Cardiac muscle cell (in vitro differentiated cells and primary cell): ENCODE measurements at regions not wholly inside any gene's neighbourhood (a gene's known extent, or its start where the extent isn't known, plus 50 kb on each side); places are given as distances from the start of the nearest gene placed in this dataset.

Experiments used
- DNase-seq, 2 donors: peaks; one replicate each; pipeline versions ENCODE4 v3.0.0 to v3.0.0-alpha.2; 2010 to 2017; ENCODE audit warnings: low read depth in 1 of 2, low spot score in 1 of 2
- H3K27ac ChIP-seq: fragments of 200-600 bp; sonication (generic); 2 replicates; pipeline ENCODE4 v1.5.1; 2016
- H3K27me3 ChIP-seq: fragments of 200-600 bp; sonication (generic); 2 replicates; pipeline ENCODE4 v1.6.0; 2016; ENCODE audit warnings: control low read depth
- H3K36me3 ChIP-seq: fragments of 200-600 bp; sonication (generic); 2 replicates; pipeline ENCODE4 v1.5.1; 2016; ENCODE audit warnings: control low read depth
- H3K4me1 ChIP-seq: fragments of 200-600 bp; sonication (generic); 2 replicates; pipeline ENCODE4 v1.8.1; 2017; ENCODE audit warnings: low read depth, mild to moderate bottlenecking, mixed run types
- H3K4me3 ChIP-seq: fragments of 200-600 bp; sonication (generic); 2 replicates; pipeline ENCODE4 v1.5.1; 2016; ENCODE audit warnings: mild to moderate bottlenecking
- H3K9me3 ChIP-seq: fragments of 200-600 bp; sonication (generic); 2 replicates; pipeline ENCODE4 v1.5.1; 2017; ENCODE audit warnings: low read depth, mild to moderate bottlenecking, control low read depth
- CTCF ChIP-seq: IDR thresholded peaks from 2 replicates; pipeline ENCODE4 v1.5.1; 2012; ENCODE audit warnings: low read depth, mild to moderate bottlenecking, low read length

GRCh38 chr18:65522907-65523306 is 227.9 kb upstream of the CDH7 start:
- no peaks in the 10 kb centered on the region for H3K4me1 ChIP-seq
- TF ChIP-seq CTCF = no peak
- no peaks in the 10 kb centered on the region for H3K9me3 ChIP-seq
- H3K27me3 ChIP-seq = no peaks in the 10 kb centered on the region
- no peak overlapping the region for H3K4me3 ChIP-seq
- no peak for DNase-seq
- no peak overlapping the region for H3K27ac ChIP-seq
- H3K36me3 ChIP-seq = no peaks in the 10 kb centered on the region

GRCh38 chr18:65516209-65516608 is 234.6 kb upstream of the CDH7 start:
- Histone ChIP-seq H3K27me3 (no peaks in the 10 kb centered on the region), H3K4me1 (no peaks in the 10 kb centered on the region), H3K27ac (no peak overlapping the region), H3K36me3 (no peaks in the 10 kb centered on the region), H3K4me3 (no peak overlapping the region), H3K9me3 (no peaks in the 10 kb centered on the region)
- no peak for DNase-seq
- TF ChIP-seq CTCF = no peak

DNA sequence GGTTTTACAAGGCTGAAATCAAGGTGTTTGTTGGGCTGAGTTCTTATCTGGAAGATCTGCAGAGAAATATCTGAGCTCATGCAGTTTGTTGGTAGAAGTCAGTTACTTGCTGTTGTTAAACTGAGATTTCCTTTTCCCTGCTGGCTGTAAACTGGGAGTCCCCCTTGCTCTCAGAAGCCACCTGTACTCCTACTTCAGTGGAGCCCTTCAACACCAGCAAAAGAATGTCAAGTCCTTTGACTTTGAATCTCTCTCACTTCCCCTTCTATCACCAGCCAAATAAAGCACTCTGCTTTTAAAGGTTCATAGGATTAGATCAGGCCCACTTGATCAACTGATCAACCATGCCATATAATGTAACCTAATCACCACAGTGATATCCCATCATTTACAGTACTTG is 252.2 kb upstream of the CDH7 start:
- H3K9me3 ChIP-seq = no peaks in the 10 kb centered on the region
- TF ChIP-seq CTCF = no peak
- H3K36me3 ChIP-seq = no peaks in the 10 kb centered on the region
- H3K27ac ChIP-seq = no peak overlapping the region
- H3K4me1 ChIP-seq = no peaks in the 10 kb centered on the region
- no peaks in the 10 kb centered on the region for H3K27me3 ChIP-seq
- H3K4me3 ChIP-seq = no peak overlapping the region
- DNase-seq = no peak

DNA sequence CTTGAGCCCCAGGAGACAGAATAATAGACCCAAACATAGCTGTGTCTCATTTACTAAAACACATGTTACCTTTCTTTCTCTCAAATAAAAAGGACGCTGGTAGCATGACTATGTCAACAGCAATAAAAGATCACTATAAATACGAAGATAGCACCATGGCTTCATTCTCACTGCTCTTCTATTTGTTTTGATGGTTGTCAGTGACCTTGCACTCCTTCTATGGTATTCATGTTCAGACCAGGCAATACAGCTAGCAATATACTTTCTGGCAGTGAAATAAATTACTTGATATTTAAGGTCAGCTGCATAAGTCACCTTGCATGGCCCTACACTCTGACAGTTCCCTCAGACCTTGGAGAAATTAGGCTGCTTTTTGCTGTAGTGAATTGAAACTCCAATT is 263.2 kb upstream of the CDH7 start:
- no peaks in the 10 kb centered on the region for H3K9me3 ChIP-seq
- no peaks in the 10 kb centered on the region for H3K4me1 ChIP-seq
- H3K27ac ChIP-seq = no peak overlapping the region
- H3K27me3 ChIP-seq = no peaks in the 10 kb centered on the region
- TF ChIP-seq CTCF = no peak
- no peak overlapping the region for H3K4me3 ChIP-seq
- DNase-seq = no peak
- H3K36me3 ChIP-seq = no peaks in the 10 kb centered on the region

DNA sequence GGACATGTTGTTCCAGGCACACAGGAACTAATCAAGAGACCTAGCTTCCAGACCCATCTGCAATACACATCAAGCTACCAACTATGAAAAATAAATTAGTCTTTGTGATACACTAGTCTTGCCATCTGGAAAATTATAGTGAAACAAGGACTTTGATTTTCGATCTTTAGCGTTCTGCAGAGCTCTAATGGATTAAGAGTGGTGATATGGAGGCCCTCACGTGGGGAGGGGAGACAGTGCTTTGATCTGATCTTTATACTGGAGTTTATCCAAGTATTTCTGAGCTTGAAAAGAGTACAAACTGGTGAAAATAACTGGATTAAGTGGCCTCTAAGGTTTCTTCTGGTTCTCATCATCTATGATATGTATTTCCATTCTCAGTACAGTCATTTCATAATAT is 273.4 kb upstream of the CDH7 start:
- Histone ChIP-seq H3K27ac (no peak overlapping the region), H3K4me3 (no peak overlapping the region), H3K36me3 (no peaks in the 10 kb centered on the region), H3K9me3 (no peaks in the 10 kb centered on the region), H3K4me1 (no peaks in the 10 kb centered on the region), H3K27me3 (no peaks in the 10 kb centered on the region)
- TF ChIP-seq CTCF = no peak
- DNase-seq = no peak

DNA sequence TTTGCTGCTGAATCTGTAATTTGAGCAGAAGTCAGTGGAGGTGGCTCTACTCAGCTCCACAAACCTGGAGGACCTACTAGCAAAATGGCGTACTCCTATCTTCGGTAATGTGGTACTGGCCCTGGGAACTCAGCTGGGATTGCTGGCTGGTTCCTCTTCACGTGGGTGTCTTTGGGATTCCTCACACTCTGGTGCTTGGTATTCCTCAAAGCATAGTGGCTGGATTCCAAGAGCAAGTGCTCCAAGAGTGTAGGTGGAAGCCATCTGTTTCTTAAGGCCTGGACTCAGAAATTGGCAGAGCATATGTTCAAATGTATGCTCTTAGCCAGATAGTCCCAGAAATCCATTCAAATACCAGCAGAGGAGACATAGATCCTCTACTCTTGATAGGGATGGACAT is 281.9 kb upstream of the CDH7 start:
- H3K4me3 ChIP-seq = no peak overlapping the region
- no peaks in the 10 kb centered on the region for H3K27me3 ChIP-seq
- DNase-seq = no peak
- no peak overlapping the region for H3K27ac ChIP-seq
- H3K9me3 ChIP-seq = no peaks in the 10 kb centered on the region
- TF ChIP-seq CTCF = no peak
- no peaks in the 10 kb centered on the region for H3K36me3 ChIP-seq
- H3K4me1 ChIP-seq = no peaks in the 10 kb centered on the region
